ENCODE measurements at regions not wholly inside any gene's neighbourhood (a gene's known extent, or its start where the extent isn't known, plus 50 kb on each side); places are given as distances from the start of the nearest gene placed in this dataset.

GRCh38 chr11:121741761-121742361 is 289.1 kb upstream of the SORL1-AS1 start:
- DNase-seq (ENCODE audit: extremely low read depth, low read depth), result no peak
- TF ChIP-seq, protein P1, sequence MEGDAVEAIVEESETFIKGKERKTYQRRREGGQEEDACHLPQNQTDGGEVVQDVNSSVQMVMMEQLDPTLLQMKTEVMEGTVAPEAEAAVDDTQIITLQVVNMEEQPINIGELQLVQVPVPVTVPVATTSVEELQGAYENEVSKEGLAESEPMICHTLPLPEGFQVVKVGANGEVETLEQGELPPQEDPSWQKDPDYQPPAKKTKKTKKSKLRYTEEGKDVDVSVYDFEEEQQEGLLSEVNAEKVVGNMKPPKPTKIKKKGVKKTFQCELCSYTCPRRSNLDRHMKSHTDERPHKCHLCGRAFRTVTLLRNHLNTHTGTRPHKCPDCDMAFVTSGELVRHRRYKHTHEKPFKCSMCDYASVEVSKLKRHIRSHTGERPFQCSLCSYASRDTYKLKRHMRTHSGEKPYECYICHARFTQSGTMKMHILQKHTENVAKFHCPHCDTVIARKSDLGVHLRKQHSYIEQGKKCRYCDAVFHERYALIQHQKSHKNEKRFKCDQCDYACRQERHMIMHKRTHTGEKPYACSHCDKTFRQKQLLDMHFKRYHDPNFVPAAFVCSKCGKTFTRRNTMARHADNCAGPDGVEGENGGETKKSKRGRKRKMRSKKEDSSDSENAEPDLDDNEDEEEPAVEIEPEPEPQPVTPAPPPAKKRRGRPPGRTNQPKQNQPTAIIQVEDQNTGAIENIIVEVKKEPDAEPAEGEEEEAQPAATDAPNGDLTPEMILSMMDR (IDR thresholded peaks at IDR 0.05; ENCODE audit: low read depth, low read length), result peak; percentile 6

DNA sequence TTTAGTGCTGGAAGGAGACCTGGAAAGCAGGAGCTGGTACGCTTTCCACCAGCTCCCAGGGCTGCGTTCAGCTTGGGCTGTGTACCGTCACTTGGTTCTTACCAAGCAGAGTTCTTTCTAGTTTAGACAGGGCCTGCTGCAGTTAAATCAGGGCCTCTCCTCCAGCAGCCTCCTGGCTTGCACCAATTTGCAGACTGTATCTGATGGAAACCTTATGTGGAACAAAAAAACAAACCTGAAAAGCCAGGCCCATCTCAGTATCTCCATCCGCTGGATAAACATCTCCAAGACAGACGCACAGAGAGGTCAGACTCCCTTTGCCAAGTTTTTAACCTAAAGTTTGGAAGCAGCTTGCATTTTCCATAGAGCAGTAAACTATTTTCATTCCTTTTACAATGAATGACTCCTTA is 288.6 kb upstream of the SORL1-AS1 start:
- TF ChIP-seq, protein P1 (IDR thresholded peaks at IDR 0.05; ENCODE audit: low read depth, low read length), result no peak
- no peak for DNase-seq (ENCODE audit: extremely low read depth, low read depth)

- TF ChIP-seq, protein P1 (IDR thresholded peaks at IDR 0.05; ENCODE audit: low read depth, low read length), result no peak
- no peak for DNase-seq (ENCODE audit: extremely low read depth, low read depth)
Measured at GRCh38 chr11:121740902-121741301, 288.1 kb upstream of the SORL1-AS1 start.

GRCh38 chr11:121733858-121734257 is 281.1 kb upstream of the SORL1-AS1 start:
- no peak for DNase-seq (ENCODE audit: extremely low read depth, low read depth)
- TF ChIP-seq, protein P1 (IDR thresholded peaks at IDR 0.05; ENCODE audit: low read depth, low read length), result no peak

GRCh38 chr11:121727942-121728341 is 275.2 kb upstream of the SORL1-AS1 start:
- TF ChIP-seq, protein P1 (IDR thresholded peaks at IDR 0.05; ENCODE audit: low read depth, low read length), result no peak
- DNase-seq (ENCODE audit: extremely low read depth, low read depth), result no peak

- TF ChIP-seq, protein P1 (IDR thresholded peaks at IDR 0.05; ENCODE audit: low read depth, low read length), result no peak
- DNase-seq (ENCODE audit: extremely low read depth, low read depth), result no peak
Measured at GRCh38 chr11:121723246-121723741, 270.5 kb upstream of the SORL1-AS1 start.

- TF ChIP-seq, protein P1 (IDR thresholded peaks at IDR 0.05; ENCODE audit: low read depth, low read length), result peak; percentile 21
- DNase-seq (ENCODE audit: extremely low read depth, low read depth), result peak; percentile 74
Measured at GRCh38 chr11:121722431-121723245, 269.9 kb upstream of the SORL1-AS1 start.

Data from AG09319 (cell line).